Stimulated activated CD8-positive, alpha-beta memory T cell treated with anti-CD3 and anti-CD28 coated beads, Interleukin-15, amount 100 ng/mL, for 4 hours (primary cell): ENCODE measurements at regions not wholly inside any gene's neighbourhood (a gene's known extent, or its start where the extent isn't known, plus 50 kb on each side); places are given as distances from the start of the nearest gene placed in this dataset.

Experiments used
- DNase-seq, 2 donors: peaks; one replicate each; pipeline ENCODE4 v3.0.0-alpha.2; 2020; ENCODE audit warnings: low read depth in 2 of 2

- DNase-seq: no peak
Measured at GRCh38 chr10:129393812-129394211, 73.2 kb upstream of the MGMT start.

- no peak for DNase-seq
Measured at GRCh38 chr10:129394518-129395328, 72.3 kb upstream of the MGMT start.

GRCh38 chr10:129396021-129396722 lies 70.9 kb upstream of the MGMT start:
- no peak for DNase-seq

- DNase-seq: no peak
Measured at GRCh38 chr10:129397198-129397974, 69.7 kb upstream of the MGMT start.

- DNase-seq: no peak
Measured at GRCh38 chr10:129398711-129399141, 68.3 kb upstream of the MGMT start.

- no peak for DNase-seq
Measured at GRCh38 chr10:129400426-129400825, 66.6 kb upstream of the MGMT start.

GRCh38 chr10:129402459-129402858 lies 64.6 kb upstream of the MGMT start:
- DNase-seq: no peak

GRCh38 chr10:129404091-129404490 lies 63.0 kb upstream of the MGMT start:
- no peak for DNase-seq

GRCh38 chr10:129405389-129405788 lies 61.7 kb upstream of the MGMT start:
- DNase-seq: no peak

- no peak for DNase-seq
Measured at GRCh38 chr10:129410688-129411392, 56.2 kb upstream of the MGMT start.

GRCh38 chr10:129411393-129411705 lies 55.7 kb upstream of the MGMT start:
- no peak for DNase-seq

- no peak for DNase-seq
Measured at GRCh38 chr10:129411772-129412171, 55.3 kb upstream of the MGMT start.

GRCh38 chr10:129413024-129413423 lies 54.0 kb upstream of the MGMT start:
- no peak for DNase-seq

- DNase-seq: no peak
Measured at GRCh38 chr10:129415215-129416140, 51.6 kb upstream of the MGMT start.

GRCh38 chr10:129416155-129416554 lies 50.9 kb upstream of the MGMT start:
- no peak for DNase-seq

- no peak for DNase-seq
Measured at GRCh38 chr10:129416956-129417765, 49.9 kb upstream of the MGMT start.
